DMS114 treated with DMSO at 0.1 percent for 48 hours (cell line): ENCODE measurements at regions not wholly inside any gene's neighbourhood (a gene's known extent, or its start where the extent isn't known, plus 50 kb on each side); places are given as distances from the start of the nearest gene placed in this dataset.
"Not testable (repeated sequence)": the region's sequence is repeated elsewhere in the genome, so short reads cannot be mapped to it uniquely, and the experiment has no call there.

Source experiments
- DNase-seq: peaks from one replicate; lab custom pipeline; 2025; ENCODE audit not compliant: unreplicated experiment; lab: John Stamatoyannopoulos, UW

DNA sequence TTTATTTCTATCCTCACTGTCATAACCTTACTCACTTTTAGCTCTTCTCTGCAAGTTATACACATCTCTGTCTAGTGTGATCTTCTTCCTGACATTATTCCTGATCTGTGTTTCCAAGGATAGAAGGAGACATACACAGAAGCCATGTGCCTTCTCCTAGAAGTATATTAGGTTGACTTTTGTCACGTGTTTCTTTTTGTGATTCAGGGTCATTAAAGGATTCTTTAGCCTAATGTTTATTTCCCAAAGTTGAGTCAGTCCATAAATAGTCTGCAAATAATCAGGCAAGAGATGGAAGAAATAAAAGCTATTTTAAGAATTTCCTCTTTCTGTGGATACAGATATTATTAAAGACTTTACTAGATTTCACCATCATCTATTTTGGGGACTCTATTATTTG is 214.1 kb upstream of the GOT2 start:
- DNase-seq, result no peak

DNA sequence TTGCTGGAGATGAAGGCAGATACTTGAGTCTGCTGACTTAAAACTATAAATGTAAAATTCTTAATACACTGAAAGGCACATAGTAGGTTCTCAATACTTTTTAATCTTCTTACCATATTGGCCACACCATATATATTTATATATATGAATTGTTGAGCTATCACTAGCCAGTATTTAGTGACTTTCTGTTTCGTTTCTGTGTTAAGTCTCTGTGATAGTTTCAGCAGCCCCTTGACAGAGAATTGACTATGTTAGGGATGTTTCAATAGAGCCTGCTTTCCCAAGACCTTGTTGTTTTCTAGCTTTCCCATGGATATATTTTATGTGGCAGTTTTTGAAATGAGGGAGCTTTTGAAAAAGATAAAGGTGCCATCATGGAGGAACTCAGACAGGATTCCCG is 206.5 kb upstream of the GOT2 start:
- DNase-seq, result no peak

DNA sequence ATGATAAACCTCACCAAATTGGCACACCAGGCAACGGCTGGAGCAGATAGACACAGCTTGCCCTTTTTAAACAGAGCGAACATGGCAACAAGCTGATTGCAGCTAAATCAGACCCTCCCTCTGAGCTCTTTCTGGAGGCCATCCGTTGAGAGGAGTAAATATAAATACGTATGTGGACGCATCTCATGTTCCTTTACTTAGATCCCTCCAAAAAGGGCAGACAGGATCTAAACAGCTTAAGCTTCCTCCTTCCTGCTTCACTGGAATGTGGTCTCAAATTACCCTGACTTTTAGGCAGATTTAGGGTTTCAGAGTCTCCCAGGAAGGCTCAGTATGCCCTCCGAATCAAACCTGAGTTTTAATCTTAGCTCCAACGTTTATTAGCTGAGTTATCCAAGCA is 204.7 kb upstream of the GOT2 start:
- no peak for DNase-seq

DNA sequence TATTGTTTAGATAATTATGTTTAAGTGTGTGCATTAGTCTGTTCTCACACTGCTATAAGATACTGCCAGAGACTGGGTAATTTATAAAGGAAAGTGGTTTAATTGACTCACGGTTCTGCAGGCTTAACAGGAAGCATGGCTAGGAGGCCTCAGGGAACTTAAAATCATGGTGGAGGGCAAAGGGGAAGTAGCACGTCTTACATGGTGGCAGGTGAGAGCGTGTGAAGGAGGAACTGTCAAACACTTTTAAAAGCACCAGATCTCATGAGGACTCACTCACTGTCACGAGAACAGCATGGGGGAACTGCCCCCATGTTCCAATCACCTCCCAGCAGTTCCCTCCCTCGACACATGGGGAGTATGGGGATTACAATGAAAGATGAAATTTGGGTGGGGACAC is 203.5 kb upstream of the GOT2 start:
- no peak for DNase-seq

DNA sequence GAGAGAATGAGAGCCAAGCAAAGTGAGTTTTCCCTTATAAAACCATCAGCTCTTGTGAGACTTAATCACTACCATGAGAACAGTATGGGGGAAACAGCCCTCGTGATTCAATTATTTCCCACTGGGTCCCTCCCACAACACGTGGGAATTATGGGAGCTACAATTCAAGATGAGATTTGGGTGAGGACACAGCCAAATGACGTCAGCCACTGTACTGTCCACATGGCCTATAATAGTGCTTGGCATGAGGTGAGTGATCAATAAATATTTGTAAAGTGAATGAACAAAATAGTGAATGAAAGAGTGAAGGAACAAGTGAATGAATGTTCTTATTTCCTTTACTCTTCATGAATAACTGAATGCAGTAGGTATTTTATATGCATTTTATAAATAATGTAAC is 199.1 kb upstream of the GOT2 start:
- no peak for DNase-seq

DNA sequence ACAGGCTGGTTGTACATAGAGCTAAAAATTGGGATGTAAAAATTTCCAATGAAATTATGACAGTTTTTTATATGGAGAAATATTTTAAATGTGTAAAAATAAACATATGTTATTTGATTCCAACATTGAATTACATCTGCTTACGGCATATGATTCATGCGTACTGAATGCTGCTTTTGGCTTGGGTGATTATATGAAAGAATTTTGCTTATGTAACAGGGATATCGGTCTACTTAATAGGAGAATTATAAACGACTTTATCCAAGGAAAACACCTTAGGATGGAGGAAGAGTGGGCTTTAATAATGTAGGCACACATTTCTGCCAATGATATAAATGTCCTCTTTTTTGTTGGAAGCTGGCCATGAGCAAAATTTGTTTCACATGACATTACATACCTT is 197.3 kb upstream of the GOT2 start:
- no peak for DNase-seq

DNA sequence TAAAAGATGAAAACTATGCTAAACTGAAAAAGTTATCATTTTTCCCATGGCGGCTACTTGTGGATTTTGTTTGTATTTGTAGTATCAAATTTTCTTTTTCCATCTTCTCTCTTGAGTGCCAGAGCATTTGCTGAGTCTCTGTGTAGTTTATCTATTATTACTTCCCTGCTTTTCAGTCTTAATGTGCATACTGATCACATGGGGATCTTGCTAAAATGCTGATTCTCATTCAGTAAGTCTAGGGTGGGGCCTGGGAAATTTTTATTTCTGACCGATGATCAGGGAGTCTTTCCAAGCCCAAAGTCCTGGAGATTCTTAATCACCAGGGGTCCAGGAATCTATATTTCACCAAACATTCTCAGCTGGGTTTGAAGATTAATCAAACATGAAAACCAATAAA is 189.0 kb upstream of the GOT2 start:
- DNase-seq, result no peak

DNA sequence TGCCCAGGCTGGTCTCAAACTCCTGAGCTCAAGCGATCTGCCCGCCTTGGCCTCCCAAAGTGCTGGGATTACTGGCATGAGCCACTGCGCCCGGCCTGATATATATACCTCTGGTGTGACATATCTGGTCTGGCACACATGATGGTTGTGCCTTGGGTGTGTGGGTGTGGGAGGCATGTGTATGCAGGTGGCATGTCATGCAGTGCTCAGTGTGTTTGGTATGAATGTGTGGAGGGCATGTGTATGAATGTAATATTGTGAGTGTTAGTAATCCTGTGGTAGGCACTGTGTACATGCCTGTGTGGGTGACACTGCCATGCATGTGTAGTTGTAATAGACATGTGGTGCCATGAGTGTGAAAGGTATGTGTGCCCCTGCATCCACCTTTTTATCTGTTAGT is 179.3 kb upstream of the GOT2 start:
- DNase-seq, result no peak

DNA sequence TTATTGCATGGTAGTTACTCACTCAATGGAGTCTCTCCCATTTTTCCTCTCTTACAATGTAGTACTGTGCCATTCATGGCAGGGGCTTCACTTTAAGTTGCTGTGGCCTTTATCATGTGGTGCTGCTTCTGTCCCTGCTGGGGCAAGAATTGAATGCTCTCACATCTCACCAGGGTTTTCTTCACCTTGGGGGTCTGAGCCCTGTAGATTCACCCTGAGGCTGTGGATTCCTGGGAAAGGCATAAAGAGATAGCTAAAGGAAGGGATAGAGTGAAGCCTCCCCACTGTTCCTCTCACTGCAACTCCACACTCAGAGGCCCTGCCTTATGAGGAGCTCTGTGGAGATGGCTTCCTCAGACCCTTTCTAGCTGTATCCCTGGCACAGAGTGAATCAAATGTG is 178.5 kb upstream of the GOT2 start:
- no peak for DNase-seq

DNA sequence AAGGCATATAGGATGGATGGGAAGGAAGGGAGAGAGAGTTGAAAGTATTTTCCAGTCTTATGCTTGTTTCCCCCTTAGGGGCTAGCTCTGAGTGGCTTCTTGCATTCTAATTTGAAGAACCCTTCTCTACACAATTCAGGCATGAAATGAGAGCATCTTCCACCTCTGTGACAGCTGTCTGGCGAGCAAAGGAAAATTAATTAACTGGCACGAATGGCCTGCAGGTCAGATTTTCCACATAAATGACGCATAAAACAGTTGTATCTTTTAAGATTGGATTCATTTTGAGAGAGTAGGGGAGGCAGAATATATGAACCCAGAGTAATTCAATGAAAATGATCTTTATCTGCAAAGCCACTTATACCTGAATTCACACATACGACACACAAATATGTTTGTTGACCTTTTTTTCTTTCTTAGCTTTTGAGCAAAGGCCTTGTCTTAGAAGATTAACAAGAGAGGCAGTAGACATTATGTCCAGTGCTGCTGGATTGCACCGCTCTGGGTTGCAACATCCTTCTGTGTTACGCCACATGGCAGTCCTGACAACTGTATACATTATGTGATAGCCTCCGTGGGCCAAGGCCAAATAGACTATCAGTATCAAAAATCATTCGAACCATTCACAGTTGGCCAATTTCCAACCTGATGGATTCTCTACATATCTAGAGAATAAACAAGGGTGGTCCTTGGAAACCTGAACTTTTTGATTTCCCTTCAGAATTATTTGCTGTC is 173.0 kb upstream of the GOT2 start:
- DNase-seq, result no peak

DNA sequence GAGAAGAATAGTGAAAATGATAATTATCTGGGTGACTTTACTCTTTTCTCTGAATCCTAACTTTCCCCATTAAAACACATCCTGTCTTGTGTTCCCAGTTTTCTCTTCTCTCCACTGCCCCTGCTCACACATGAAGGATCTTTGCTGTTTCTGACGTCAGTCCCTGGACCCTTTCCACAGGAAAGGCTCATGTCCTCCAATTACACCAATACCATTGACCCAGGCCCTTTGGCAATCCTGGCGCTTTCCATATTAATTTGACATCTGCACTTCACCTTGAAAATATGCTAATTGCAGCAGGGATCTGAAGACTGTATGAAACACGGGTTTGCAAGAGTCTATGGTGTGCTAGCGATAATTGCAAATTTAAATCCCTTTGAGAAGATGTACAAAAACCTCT is 170.2 kb upstream of the GOT2 start:
- DNase-seq, result no peak

DNA sequence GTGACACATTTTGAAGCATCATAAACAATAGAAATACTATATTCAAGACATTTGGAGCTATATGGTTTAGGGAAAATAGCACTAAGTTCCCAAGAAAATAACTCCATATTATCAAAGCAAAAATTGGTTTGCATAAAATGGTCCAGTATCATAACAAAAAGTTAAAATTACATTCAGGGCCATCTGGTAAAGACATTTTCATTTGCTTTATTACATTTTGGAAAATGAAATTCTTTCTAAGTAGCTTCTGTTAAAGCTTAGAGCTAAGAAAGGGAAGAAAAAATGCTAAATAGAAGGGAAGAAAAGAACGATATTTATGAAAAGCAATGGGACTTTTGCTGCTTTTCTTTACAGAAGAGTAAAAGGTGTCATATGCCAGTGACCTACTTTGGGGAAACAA is 155.4 kb upstream of the GOT2 start:
- DNase-seq, result no peak

DNA sequence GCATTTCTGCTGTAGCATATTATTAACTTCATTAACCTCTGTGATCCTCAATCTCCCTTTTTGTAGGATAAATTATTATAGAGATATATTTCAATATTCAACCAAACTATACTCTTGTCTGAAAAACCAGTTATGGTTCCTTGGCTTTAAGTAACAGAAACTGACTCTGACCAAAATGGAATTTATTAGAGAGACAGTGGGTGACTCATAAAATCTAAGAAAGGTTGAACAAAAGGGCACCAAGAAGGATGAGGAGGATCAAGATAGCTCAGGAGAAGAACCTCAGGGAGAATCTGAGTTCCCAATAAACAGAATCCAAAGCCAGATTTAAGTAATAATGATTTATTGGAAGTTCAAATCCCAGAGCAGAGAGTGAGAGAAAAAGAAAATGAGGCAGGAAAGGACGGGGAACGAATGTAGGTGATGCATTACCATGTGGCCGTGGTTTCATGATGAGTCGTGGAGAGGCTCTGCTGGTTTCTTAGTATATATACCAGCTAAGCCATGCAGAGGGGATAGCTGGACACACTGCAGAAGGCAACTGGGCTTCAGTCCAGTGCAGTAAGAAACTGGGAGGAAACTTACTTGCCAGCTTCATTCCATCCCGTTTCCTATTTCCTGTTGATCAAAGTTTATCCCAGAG is 151.5 kb upstream of the GOT2 start:
- DNase-seq, result no peak

DNA sequence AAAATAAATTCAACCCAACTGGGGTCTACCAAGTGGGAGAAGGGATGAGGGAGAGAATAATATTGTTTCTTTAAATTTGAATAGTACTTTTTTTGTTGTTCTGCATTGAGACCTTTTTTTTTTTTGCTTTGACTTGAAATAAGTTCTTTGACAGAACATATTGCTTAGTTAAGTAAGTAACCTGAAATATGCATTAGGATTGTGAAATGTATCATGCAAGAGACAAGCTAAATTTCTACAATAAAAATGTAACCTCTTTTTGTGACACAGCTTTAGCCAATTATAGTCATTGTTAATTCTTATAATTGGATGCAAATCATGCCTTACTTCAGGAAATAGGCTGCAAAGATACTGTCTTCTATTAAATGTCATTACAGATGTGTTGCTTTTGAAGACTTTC is 150.0 kb upstream of the GOT2 start:
- DNase-seq, result no peak

DNA sequence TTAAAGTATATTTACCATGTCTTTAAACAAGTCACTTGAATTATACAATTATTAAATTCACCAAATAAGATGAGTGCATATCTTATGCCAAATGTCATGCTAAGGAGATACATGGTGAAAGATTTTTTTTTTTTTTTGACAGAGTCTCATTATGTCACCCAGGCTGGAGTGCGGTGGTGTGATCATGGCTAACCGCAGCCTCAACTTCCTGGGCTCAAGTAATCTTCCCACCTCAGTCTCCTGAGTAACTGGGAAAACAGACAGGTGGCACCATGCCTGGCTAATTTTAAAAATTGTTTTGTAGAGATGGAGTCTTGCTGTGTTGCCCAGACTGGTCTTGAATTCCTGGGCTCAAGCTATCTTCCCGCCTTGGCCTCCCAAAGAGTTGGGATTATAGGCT is 149.0 kb upstream of the GOT2 start:
- DNase-seq, result no peak

DNA sequence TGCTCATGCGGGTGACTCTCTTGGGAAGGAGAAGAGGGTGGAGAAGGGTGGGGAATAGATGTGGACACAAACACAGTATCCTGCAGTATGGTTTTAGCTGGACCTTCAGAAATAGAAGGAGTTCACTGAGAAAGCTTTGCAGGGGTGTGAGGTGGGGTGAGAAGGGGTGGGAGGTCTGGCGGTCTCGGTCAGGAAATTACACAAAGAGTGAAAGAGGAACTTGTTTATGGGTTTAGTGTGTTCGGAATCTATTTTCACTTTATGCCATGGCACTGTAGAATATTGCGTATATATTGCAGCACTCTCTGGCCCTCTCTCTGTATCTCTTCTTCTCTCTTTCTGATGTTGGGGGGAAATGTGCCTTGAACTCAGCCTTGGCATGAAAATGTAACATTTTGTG is 148.2 kb upstream of the GOT2 start:
- DNase-seq, result no peak

DNA sequence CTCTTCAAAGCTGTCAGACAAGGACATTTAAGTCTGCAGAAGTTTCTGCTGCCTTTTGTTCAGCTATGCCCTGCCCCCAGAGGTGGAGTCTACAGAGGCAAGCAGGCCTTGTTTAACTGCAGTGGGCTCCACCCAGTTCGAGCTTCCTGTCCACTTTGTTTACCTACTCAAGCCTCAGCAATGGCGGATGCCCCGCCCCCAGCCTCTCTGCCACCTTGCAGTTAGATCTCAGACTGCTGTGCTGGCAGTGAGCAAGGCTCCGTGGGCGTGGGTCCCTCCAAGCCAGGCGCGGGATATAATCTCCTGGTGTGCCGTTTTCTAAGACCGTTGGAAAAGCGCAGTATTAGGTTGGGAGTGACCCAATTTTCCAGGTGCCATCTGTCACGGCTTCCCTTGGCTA is 144.5 kb upstream of the GOT2 start:
- not testable (repeated sequence) for DNase-seq

DNA sequence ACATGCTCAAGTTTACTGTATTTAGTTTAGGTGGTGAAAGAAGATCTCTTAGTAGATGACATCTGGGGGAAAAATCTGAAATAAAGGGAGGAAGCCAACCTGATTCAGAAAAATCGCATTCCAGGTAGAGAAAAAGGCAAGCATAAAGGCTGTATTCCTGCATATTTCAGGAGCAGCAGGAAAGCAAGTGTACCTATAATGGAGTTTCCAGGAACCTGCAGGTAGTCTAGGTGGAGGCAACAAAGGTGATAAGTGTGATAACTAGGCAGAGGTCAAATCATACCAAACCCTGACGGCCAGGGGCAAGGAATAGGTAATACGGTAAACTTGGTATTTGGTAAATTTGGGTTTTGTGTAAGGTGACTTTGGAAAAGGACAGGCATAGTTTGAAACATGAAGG is 132.8 kb upstream of the GOT2 start:
- no peak for DNase-seq

DNA sequence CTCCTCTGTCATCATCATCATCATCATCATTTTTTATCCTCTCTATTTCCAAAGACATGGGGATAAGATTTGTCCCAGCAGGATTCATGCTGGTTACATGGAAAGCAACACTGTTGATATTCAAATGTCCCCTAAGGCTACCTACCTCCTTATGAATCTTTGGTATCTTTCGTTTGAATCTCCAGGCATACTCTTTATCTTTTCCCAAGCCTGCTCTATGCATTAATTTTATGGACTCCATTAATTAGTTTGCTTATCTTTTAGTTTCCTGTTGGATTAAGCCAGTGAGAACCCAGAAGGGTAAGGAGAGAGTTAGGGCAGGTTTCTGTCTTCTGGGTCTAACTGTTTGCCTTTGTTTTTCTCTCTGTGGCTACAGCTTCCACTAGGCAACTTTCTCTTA is 129.6 kb upstream of the GOT2 start:
- no peak for DNase-seq

DNA sequence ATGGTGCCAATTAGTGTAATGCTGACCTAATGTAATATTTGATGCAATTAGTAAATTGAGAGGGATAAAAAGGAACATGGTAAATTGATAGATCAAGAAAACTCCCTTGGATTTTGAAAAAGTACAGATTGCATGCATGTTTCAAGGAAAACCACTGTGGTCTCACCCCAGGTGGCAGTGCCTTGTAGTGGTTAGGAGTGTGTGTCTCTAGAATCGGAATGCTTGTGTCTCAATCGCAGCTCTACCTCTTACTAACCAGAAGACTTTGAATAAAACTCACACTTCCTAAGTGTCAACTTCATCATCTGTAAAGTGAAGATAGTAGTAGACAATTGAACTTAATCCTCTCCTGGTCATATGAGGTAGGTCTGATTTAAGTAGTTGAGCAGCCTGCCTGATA is 128.9 kb upstream of the GOT2 start:
- no peak for DNase-seq

DNA sequence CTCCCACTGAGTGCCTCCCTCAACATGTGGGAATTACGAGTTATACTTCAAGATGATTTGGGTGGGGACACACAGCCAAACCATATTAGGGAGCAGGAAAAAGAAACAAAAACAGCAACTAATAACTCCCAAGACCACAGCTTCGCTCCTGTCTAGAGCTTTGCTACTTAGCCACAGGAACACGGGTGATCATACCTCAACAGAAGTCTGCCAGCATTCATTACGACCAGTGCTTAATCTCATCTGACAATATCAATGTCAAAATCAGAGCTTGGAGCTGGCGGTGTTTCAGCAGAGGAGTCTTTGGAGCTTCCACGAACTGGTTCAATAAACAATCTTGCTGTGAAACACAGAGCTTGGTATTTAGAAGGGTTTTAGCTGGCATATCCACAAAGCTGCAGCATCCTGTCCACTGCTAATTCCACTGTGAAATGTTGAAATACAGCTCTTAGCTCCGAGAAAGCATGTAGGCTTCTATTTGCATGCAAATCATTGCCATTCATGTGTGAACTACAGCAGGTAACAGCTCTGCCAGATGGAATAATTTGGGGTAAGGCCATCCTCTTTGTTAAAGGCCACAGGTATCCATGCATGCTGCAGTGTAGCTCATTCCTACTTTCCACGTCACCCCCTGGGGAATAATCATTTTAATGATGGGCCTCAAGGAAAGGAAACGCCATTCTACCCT is 128.4 kb upstream of the GOT2 start:
- DNase-seq, result no peak

DNA sequence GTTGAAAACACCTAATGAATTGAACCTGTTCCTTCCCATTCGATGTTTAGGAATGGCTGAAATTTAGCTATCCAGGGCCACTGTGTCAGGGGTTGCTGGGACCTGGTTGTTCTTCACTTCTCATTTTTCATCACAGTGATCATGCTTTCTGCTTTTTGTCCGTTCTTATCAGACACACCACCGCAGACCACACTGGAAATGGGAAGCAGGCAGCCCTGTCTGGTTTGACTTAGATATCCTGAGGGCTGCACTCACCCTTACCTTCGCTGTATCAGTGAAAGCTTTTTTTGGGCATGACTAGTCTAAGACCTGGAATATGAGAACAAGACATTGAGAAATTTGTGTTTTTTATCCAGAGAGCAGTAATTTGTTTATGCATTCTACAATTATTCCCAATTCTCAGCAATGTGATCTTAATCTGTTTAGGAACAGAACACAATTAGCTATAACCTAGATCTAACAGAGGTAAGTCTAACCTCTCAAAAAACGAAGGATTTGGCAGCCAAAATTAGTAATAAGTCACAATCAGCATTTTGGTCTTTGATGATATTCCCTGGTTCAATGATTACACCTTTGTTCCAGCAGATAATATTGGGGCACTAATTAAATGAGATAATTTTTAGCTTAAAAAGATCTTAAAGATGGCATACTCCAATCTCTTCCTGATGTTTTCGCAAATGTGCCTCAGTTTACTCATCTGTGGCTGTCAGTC is 126.0 kb upstream of the GOT2 start:
- DNase-seq, result no peak
